GM23338 (cell line): ENCODE measurements at regions not wholly inside any gene's neighbourhood (a gene's known extent, or its start where the extent isn't known, plus 50 kb on each side); places are given as distances from the start of the nearest gene placed in this dataset.

Source experiments
- CREB1 ChIP-seq: fragments of 250-450 bp; sonication (Bioruptor Pico); IDR thresholded peaks from 2 replicates; pipeline ENCODE4 v1.5.0; 2020; ENCODE audit warnings: low read depth, mild to moderate bottlenecking, moderate library complexity
- CTCF ChIP-seq, 2 experiments: fragments of 200-600 bp in 1 of 2; sonication (generic) in 1 of 2; conservative IDR thresholded peaks; 2 replicates each; pipeline versions ENCODE4 v1.5.1 to v1.6.1; 2016 to 2017; ENCODE audit warnings: antibody characterized with exemption in 2 of 2, low read depth in 2 of 2, mild to moderate bottlenecking in 2 of 2, moderate library complexity in 1 of 2
- ETS1 ChIP-seq: IDR thresholded peaks from 2 replicates; pipeline ENCODE4 v1.6.1; 2016; ENCODE audit warnings: antibody characterized with exemption
- EZH2 ChIP-seq: fragments of 200-600 bp; sonication (generic); IDR thresholded peaks from one replicate; pipeline ENCODE4 v1.8.0; 2017; ENCODE audit warnings: antibody characterized with exemption, mild to moderate bottlenecking, low read depth; ENCODE audit not compliant: unreplicated experiment
- EZH2phosphoT487 ChIP-seq: fragments of 200-600 bp; sonication (generic); IDR thresholded peaks from one replicate; pipeline ENCODE4 v1.8.1; 2018; ENCODE audit warnings: antibody characterized with exemption; ENCODE audit not compliant: unreplicated experiment
- POLR2AphosphoS5 ChIP-seq: IDR thresholded peaks from 2 replicates; pipeline ENCODE4 v1.6.1; 2016; ENCODE audit warnings: antibody characterized with exemption, low read depth
- REST ChIP-seq: IDR thresholded peaks from one replicate; pipeline ENCODE4 v1.6.1; 2018; ENCODE audit warnings: antibody characterized with exemption; ENCODE audit not compliant: unreplicated experiment

- TF ChIP-seq CTCF (conservative IDR thresholded peaks at IDR 0.05; ENCODE audit: low read depth in 2 of 2) (no peak), EZH2phosphoT487 (no peak), REST (no peak), POLR2AphosphoS5 (no peak), EZH2 (no peak), CREB1 (CRISPR knock-in tag) (no peak), ETS1 (no peak)
Measured at GRCh38 chr10:71080381-71081228, 131.8 kb upstream of the UNC5B start.
